ENCODE measurements at regions not wholly inside any gene's neighbourhood (a gene's known extent, or its start where the extent isn't known, plus 50 kb on each side); places are given as distances from the start of the nearest gene placed in this dataset.
"Not testable (repeated sequence)": the region's sequence is repeated elsewhere in the genome, so short reads cannot be mapped to it uniquely, and the experiment has no call there.

- not testable (repeated sequence) for TF ChIP-seq YY1 (IDR thresholded peaks at IDR 0.05; ENCODE audit: insufficient read depth, insufficient read length); ZNF274 (IDR thresholded peaks at IDR 0.05; ENCODE audit: low read depth, low read length); SUZ12 (IDR thresholded peaks at IDR 0.05; ENCODE audit: extremely low read depth, insufficient read depth, insufficient read length)
Measured at GRCh38 chr14:106741086-106741827, 1214.9 kb downstream of the TMEM121 start.

All from NT2/D1 (cell line).